NB4 (cell line): ENCODE measurements at regions not wholly inside any gene's neighbourhood (a gene's known extent, or its start where the extent isn't known, plus 50 kb on each side); places are given as distances from the start of the nearest gene placed in this dataset.
"Not testable (repeated sequence)": the region's sequence is repeated elsewhere in the genome, so short reads cannot be mapped to it uniquely, and the experiment has no call there.

ENCODE experiments used
- MYC ChIP-seq: IDR thresholded peaks from 2 replicates; pipeline ENCODE4 v1.6.1; 2011; ENCODE audit warnings: low read depth, low read length
- POLR2A ChIP-seq: IDR thresholded peaks from 2 replicates; pipeline ENCODE4 v1.6.1; 2011; ENCODE audit warnings: mild to moderate bottlenecking; ENCODE audit not compliant: insufficient read length; ENCODE audit errors: extremely low read depth
- TF ChIP-seq, protein P1 (sequence below): IDR thresholded peaks from one replicate; pipeline ENCODE4 v1.5.1; 2012; ENCODE audit warnings: low read depth, low read length
- TF ChIP-seq, protein P2 (sequence below): IDR thresholded peaks from 2 replicates; pipeline ENCODE4 v1.6.1; 2011; ENCODE audit warnings: low read depth, low read length

DNA sequence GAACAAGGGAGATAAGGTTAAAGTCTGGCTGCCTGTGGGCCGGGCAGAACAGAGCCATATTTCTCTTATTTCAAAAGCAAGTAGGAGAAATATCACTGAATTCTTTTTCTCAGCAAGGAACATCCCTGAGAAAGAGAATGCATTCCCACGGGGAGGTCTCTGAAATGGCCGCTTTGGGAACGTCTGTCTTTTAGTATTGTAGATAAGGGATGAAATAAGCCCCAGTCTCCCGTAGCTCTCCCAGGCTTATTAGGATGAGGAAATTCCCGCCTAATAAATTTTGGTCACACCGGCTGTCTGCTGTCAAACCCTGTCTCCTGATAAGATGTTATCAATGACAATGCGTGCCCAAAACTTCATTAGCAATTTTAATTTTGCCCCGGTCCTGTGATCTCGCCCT lies 1353.3 kb downstream of the PLA2G4A start:
- TF ChIP-seq, protein P1, sequence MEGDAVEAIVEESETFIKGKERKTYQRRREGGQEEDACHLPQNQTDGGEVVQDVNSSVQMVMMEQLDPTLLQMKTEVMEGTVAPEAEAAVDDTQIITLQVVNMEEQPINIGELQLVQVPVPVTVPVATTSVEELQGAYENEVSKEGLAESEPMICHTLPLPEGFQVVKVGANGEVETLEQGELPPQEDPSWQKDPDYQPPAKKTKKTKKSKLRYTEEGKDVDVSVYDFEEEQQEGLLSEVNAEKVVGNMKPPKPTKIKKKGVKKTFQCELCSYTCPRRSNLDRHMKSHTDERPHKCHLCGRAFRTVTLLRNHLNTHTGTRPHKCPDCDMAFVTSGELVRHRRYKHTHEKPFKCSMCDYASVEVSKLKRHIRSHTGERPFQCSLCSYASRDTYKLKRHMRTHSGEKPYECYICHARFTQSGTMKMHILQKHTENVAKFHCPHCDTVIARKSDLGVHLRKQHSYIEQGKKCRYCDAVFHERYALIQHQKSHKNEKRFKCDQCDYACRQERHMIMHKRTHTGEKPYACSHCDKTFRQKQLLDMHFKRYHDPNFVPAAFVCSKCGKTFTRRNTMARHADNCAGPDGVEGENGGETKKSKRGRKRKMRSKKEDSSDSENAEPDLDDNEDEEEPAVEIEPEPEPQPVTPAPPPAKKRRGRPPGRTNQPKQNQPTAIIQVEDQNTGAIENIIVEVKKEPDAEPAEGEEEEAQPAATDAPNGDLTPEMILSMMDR = not testable (repeated sequence)
- TF ChIP-seq POLR2A, MYC: not testable (repeated sequence)
- TF ChIP-seq, protein P2, sequence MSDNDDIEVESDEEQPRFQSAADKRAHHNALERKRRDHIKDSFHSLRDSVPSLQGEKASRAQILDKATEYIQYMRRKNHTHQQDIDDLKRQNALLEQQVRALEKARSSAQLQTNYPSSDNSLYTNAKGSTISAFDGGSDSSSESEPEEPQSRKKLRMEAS = not testable (repeated sequence)
